HFFc6 (cell line): ENCODE measurements at regions not wholly inside any gene's neighbourhood (a gene's known extent, or its start where the extent isn't known, plus 50 kb on each side); places are given as distances from the start of the nearest gene placed in this dataset.

Experiments used
- DNase-seq: peaks from one replicate; pipeline ENCODE4 v3.0.0-alpha.2; 2018
- H3K27ac Mint-ChIP-seq: 2 replicates; pipeline ENCODE4 v1.8.0; 2020; ENCODE audit warnings: mild to moderate bottlenecking, mixed read lengths
- H3K27me3 Mint-ChIP-seq: 2 replicates; pipeline ENCODE4 v1.8.0; 2021; ENCODE audit warnings: mild to moderate bottlenecking, moderate library complexity, mixed read lengths; ENCODE audit not compliant: insufficient read depth
- H3K36me3 Mint-ChIP-seq: 2 replicates; pipeline ENCODE4 v1.8.0; 2021; ENCODE audit warnings: low read depth, mixed read lengths
- H3K4me1 Mint-ChIP-seq: 2 replicates; pipeline ENCODE4 v1.8.0; 2020; ENCODE audit warnings: low read depth, mixed read lengths
- H3K4me3 Mint-ChIP-seq: 2 replicates; pipeline ENCODE4 v1.8.0; 2020; ENCODE audit warnings: mild to moderate bottlenecking, moderate library complexity, mixed read lengths
- H3K9me3 Mint-ChIP-seq: 2 replicates; pipeline ENCODE4 v1.8.0; 2020; ENCODE audit warnings: mild to moderate bottlenecking, mixed read lengths
- TF ChIP-seq, protein P1 (sequence below): fragments of 200-600 bp; sonication (generic); IDR thresholded peaks from 2 replicates; pipeline ENCODE4 v1.5.0; 2021; ENCODE audit warnings: antibody characterized with exemption, mild to moderate bottlenecking

DNA sequence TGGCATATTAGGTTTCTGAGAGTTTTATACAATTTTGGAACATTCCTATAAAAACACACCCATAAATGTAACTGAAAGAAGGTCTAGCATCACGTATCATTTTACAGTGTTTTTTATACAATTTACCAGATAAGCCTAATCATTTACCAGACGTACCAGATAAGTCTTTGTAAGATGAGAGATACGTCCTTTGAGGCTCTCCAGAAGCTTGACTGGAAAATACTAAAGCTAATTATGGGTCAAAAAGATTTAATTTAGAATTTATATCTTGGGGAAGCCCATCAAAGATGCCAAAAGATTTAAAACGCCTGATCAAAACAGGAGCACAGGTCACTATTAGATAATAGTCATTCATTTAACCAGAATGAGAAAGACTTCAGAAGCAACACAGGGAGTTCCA lies 55.0 kb downstream of the RGS12 start:
- peaks cover 21% of the 10 kb centered on the region for H3K4me1 Mint-ChIP-seq

DNA sequence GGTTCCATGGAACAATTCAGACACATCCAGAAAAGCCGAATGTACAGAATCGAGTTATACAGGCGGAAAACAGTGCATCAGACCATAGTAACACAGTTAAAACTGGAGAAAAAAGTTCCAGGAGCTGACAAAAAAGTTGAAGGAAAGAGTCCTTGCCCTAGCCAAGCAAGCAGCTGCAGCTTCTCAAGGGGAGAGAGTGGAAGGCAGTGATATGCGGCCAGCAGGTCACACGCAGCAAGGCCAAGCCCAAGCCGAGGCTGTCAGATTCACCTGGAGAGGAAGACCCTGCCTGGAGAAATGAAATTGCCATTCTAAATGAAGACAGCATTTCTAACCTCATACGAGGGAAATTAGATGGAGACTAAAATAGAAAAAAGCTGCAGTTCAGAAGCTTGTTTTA lies 55.8 kb downstream of the RGS12 start:
- Mint-ChIP-seq H3K27me3 (no peaks in the 10 kb centered on the region; the same call in 1 of the 2 replicates), H3K9me3 (no peaks in the 10 kb centered on the region), H3K4me1 (peaks cover 17% of the 10 kb centered on the region), H3K4me3 (no peak overlapping the region), H3K27ac (no peak overlapping the region), H3K36me3 (0 out of 2 replicates have a peak, but pooled peaks cover 6% of the 10 kb centered on the region)
- DNase-seq = no peak
- TF ChIP-seq, protein P1, sequence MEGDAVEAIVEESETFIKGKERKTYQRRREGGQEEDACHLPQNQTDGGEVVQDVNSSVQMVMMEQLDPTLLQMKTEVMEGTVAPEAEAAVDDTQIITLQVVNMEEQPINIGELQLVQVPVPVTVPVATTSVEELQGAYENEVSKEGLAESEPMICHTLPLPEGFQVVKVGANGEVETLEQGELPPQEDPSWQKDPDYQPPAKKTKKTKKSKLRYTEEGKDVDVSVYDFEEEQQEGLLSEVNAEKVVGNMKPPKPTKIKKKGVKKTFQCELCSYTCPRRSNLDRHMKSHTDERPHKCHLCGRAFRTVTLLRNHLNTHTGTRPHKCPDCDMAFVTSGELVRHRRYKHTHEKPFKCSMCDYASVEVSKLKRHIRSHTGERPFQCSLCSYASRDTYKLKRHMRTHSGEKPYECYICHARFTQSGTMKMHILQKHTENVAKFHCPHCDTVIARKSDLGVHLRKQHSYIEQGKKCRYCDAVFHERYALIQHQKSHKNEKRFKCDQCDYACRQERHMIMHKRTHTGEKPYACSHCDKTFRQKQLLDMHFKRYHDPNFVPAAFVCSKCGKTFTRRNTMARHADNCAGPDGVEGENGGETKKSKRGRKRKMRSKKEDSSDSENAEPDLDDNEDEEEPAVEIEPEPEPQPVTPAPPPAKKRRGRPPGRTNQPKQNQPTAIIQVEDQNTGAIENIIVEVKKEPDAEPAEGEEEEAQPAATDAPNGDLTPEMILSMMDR = no peak

More for the DNA sequence above, 55.0 kb downstream of the RGS12 start:
- no peak overlapping the region for H3K27ac Mint-ChIP-seq
- TF ChIP-seq, protein P1 = no peak
- H3K9me3 Mint-ChIP-seq = no peaks in the 10 kb centered on the region
- DNase-seq = no peak
- H3K4me3 Mint-ChIP-seq = no peak overlapping the region
- no peaks in the 10 kb centered on the region; the same call in 1 of the 2 replicates for H3K27me3 Mint-ChIP-seq
- H3K36me3 Mint-ChIP-seq = 0 out of 2 replicates have a peak, but pooled peaks cover 6% of the 10 kb centered on the region

DNA sequence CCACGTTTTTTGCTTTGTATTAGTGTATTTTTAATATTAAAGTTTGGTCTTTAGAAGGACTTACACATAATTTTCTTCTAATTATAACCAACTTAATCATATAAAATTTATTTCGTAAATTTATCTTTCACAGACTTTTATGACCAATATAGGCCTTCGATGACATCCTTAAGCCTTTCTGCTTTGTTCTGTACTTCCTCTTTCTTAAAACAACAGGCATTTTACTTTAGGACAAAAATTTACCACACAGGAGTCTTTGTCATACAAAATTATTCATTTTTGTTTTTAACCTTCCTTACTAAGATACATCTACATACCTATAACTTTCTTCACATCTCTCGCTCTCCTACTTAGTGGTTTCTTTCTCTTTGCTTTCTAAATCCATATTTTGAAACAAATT lies 56.3 kb downstream of the RGS12 start:
- H3K36me3 Mint-ChIP-seq = 0 out of 2 replicates have a peak, but pooled peaks cover 6% of the 10 kb centered on the region
- no peaks in the 10 kb centered on the region for H3K9me3 Mint-ChIP-seq
- H3K27me3 Mint-ChIP-seq = no peaks in the 10 kb centered on the region; the same call in 1 of the 2 replicates
- H3K27ac Mint-ChIP-seq = no peak overlapping the region
- peaks cover 17% of the 10 kb centered on the region for H3K4me1 Mint-ChIP-seq
- DNase-seq = no peak
- H3K4me3 Mint-ChIP-seq = no peak overlapping the region
- TF ChIP-seq, protein P1 = no peak

DNA sequence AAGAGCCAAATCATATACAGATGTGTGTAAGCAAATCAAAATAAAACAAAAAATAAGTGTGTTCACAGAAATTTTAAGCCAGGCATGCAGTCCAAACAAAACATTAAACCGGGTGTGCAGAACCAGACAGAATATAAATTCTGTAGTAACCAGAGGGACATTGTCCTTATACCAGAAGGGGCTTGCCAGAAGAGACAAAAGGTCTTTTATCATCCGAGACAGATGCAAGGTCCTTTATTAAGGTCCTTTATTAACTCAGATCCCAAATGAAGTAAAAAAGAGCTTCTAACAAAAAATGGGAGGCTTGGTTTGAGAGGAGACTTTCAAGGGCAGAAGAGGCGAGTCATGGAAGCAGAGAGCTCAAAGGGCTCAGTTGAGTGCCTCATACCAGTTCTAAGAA lies 59.2 kb downstream of the RGS12 start:
- no peak overlapping the region for H3K4me3 Mint-ChIP-seq

DNA sequence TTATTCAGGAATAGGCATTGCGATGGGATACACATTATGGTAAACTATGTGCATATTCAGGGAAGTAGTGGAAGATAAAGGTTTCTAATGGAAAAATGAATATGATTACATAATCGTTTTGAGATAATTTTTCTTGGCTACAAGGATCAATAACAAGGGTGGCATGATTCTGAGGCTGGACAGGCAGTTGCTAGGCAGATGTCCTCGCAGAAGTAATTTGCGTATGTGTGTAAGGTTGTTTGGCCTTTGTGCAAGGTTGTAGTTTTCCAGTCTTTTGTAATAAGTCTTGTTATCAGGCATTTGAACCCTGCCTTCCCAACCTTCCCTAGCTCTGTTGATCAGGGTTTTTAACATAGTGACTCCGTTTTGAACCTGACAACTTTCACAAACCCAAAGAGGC lies 59.7 kb downstream of the RGS12 start:
- Mint-ChIP-seq H3K27ac (no peak overlapping the region), H3K4me1 (no peaks in the 10 kb centered on the region), H3K36me3 (peaks cover 9% of the 10 kb centered on the region; the same call in 1 of the 2 replicates), H3K27me3 (no peaks in the 10 kb centered on the region), H3K4me3 (no peak overlapping the region), H3K9me3 (no peaks in the 10 kb centered on the region)
- TF ChIP-seq, protein P1 = no peak
- DNase-seq = no peak

More for the DNA sequence above, 59.2 kb downstream of the RGS12 start:
- no peaks in the 10 kb centered on the region for H3K9me3 Mint-ChIP-seq
- no peaks in the 10 kb centered on the region for H3K27me3 Mint-ChIP-seq
- no peak overlapping the region for H3K27ac Mint-ChIP-seq
- no peak for DNase-seq
- no peaks in the 10 kb centered on the region for H3K4me1 Mint-ChIP-seq
- H3K36me3 Mint-ChIP-seq = 0 out of 2 replicates have a peak, but pooled peaks cover 6% of the 10 kb centered on the region
- TF ChIP-seq, protein P1 = no peak
